ENCODE measurements at regions not wholly inside any gene's neighbourhood (a gene's known extent, or its start where the extent isn't known, plus 50 kb on each side); places are given as distances from the start of the nearest gene placed in this dataset.

GRCh38 chr13:106349080-106349931 is 186.2 kb downstream of the EFNB2 start:
- TF ChIP-seq, protein P1, sequence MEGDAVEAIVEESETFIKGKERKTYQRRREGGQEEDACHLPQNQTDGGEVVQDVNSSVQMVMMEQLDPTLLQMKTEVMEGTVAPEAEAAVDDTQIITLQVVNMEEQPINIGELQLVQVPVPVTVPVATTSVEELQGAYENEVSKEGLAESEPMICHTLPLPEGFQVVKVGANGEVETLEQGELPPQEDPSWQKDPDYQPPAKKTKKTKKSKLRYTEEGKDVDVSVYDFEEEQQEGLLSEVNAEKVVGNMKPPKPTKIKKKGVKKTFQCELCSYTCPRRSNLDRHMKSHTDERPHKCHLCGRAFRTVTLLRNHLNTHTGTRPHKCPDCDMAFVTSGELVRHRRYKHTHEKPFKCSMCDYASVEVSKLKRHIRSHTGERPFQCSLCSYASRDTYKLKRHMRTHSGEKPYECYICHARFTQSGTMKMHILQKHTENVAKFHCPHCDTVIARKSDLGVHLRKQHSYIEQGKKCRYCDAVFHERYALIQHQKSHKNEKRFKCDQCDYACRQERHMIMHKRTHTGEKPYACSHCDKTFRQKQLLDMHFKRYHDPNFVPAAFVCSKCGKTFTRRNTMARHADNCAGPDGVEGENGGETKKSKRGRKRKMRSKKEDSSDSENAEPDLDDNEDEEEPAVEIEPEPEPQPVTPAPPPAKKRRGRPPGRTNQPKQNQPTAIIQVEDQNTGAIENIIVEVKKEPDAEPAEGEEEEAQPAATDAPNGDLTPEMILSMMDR (conservative IDR thresholded peaks at IDR 0.05; ENCODE audit: low read length) = no peak
- TF ChIP-seq EZH2phosphoT487 (IDR thresholded peaks at IDR 0.05; ENCODE audit: borderline replicate concordance, low read depth, low read length) = no peak

All from OCI-LY7 (cell line).